Endothelial cell of umbilical vein (primary cell): ENCODE measurements at regions not wholly inside any gene's neighbourhood (a gene's known extent, or its start where the extent isn't known, plus 50 kb on each side); places are given as distances from the start of the nearest gene placed in this dataset.

ENCODE experiments used
- BruUV-seq: library from RNA; stranded (reverse); fragments of 400-500 nt; replicated peaks from 2 replicates; lab custom pipeline; 2021; lab: Mats Ljungman, UMichigan
- CTCF ChIA-PET: fragments of 300-600, 350-600 bp; sonication (Branson Sonifier 250); formaldehyde crosslinking; loops from one replicate; lab custom pipeline; 2021; ENCODE audit warnings: antibody characterized with exemption, inconsistent platforms; lab: Charles Lee
- POLR2A ChIA-PET: fragments of 300-600, 350-600 bp; sonication (Branson Sonifier 250); formaldehyde crosslinking; loops from one replicate; lab custom pipeline; 2021; ENCODE audit warnings: antibody characterized with exemption, inconsistent platforms; lab: Charles Lee
- DNase-seq: peaks from one replicate; pipeline ENCODE4 v3.0.0-alpha.2; 2011; ENCODE audit warnings: low read depth, low spot score
- FAIRE-seq: peaks from 2 replicates; lab custom pipeline; 2011; peaks lifted over from hg19 to GRCh38; lab: Jason Lieb, UNC
- H2AFZ ChIP-seq: 2 replicates; pipeline ENCODE4 v1.6.0; 2012; ENCODE audit warnings: low read depth, low read length, control low read depth, inconsistent platforms
- H3K27ac ChIP-seq: 2 replicates; pipeline ENCODE4 v1.5.1; 2011; ENCODE audit warnings: low read depth, mild to moderate bottlenecking, control low read depth, low read length, moderate library complexity; ENCODE audit not compliant: insufficient read depth
- H3K27me3 ChIP-seq, 2 experiments: 2 replicates each; pipeline versions ENCODE4 v1.6.0 to v1.6.1; 2011; ENCODE audit warnings: low read length in 2 of 2, mixed read lengths in 1 of 2; ENCODE audit not compliant: control insufficient read depth in 2 of 2, insufficient read depth in 2 of 2
- H3K36me3 ChIP-seq, 2 experiments: 2 replicates in 1 of 2; 3 replicates in 1 of 2; pipeline ENCODE4 v1.5.1; 2011; ENCODE audit warnings: low read length in 2 of 2, mild to moderate bottlenecking in 1 of 2, moderate library complexity in 1 of 2; ENCODE audit not compliant: control insufficient read depth in 2 of 2, insufficient read depth in 2 of 2; ENCODE audit errors: extremely low read depth in 1 of 2
- H3K4me1 ChIP-seq: 3 replicates; pipeline ENCODE4 v1.5.1; 2011; ENCODE audit warnings: mild to moderate bottlenecking, low read length; ENCODE audit not compliant: control insufficient read depth, insufficient read depth; ENCODE audit errors: extremely low read depth
- H3K4me2 ChIP-seq: 2 replicates; pipeline ENCODE4 v1.6.1; 2011; ENCODE audit warnings: low read length, control low read depth, mixed read lengths; ENCODE audit not compliant: insufficient read depth
- H3K4me3 ChIP-seq, 3 experiments: fragments of 200-600 bp in 1 of 3; sonication (generic), shearing (Covaris generic) in 1 of 3; replicated peaks in 1 of 3; 2 replicates each; pipeline ENCODE4 v1.5.1; 2011 to 2016; ENCODE audit warnings: control low read depth in 3 of 3, low read length in 3 of 3, mild to moderate bottlenecking in 2 of 3, inconsistent platforms in 1 of 3, low read depth in 1 of 3, moderate library complexity in 1 of 3; ENCODE audit not compliant: insufficient read depth in 1 of 3
- H3K79me2 ChIP-seq: 2 replicates; pipeline ENCODE4 v1.6.0; 2012; ENCODE audit warnings: low read length, inconsistent platforms; ENCODE audit not compliant: control insufficient read depth, insufficient read depth
- H3K9ac ChIP-seq: replicated peaks from 2 replicates; pipeline ENCODE3; 2011; ENCODE audit warnings: low read length, control low read depth; ENCODE audit not compliant: insufficient read depth; ENCODE audit errors: extremely low read depth
- H3K9me1 ChIP-seq: replicated peaks from 3 replicates; pipeline ENCODE4 v1.6.0; 2011; ENCODE audit warnings: mild to moderate bottlenecking, low read length; ENCODE audit not compliant: control insufficient read depth, insufficient read depth; ENCODE audit errors: extremely low read depth
- H3K9me3 ChIP-seq: replicated peaks from 2 replicates; pipeline ENCODE4 v1.5.1; 2012; ENCODE audit warnings: low read length, inconsistent platforms; ENCODE audit not compliant: control insufficient read depth, insufficient read depth
- H4K20me1 ChIP-seq: replicated peaks from 2 replicates; pipeline ENCODE3; 2011; ENCODE audit warnings: mild to moderate bottlenecking, low read length; ENCODE audit not compliant: control insufficient read depth, insufficient read depth; ENCODE audit errors: extremely low read depth
- FOS ChIP-seq: IDR thresholded peaks from 2 replicates; pipeline ENCODE4 v1.6.1; 2011; ENCODE audit warnings: mild to moderate bottlenecking, low read length, moderate library complexity, borderline replicate concordance; ENCODE audit not compliant: insufficient read depth
- GATA2 ChIP-seq: IDR thresholded peaks from 2 replicates; pipeline ENCODE4 v1.7.0; 2011; ENCODE audit warnings: low read depth, mild to moderate bottlenecking, moderate library complexity, mixed read lengths, low read length; ENCODE audit not compliant: insufficient read length, insufficient read depth
- JUN ChIP-seq: IDR thresholded peaks from 2 replicates; pipeline ENCODE4 v1.6.1; 2011; ENCODE audit warnings: borderline replicate concordance, low read depth; ENCODE audit not compliant: insufficient read length, insufficient read depth
- POLR2A ChIP-seq: IDR thresholded peaks from 2 replicates; pipeline ENCODE4 v1.6.1; 2012; ENCODE audit warnings: low read depth, mild to moderate bottlenecking, control low read depth, low read length
- dilution Hi-C: fragments of 300-500 bp; cut with MboI; formaldehyde crosslinking; loops from one replicate; pipeline ENCODE4 v1.15.0; 2019; ENCODE audit warnings: low sequenced_read_pairs; ENCODE audit not compliant: extremely low pct_ligation_motif_present
- intact Hi-C: fragments of 100-400 bp; cut with micrococcal nuclease; formaldehyde crosslinking; loops from one replicate; pipeline ENCODE4 v1.10.0; 2022
- TF ChIP-seq, protein P1 (sequence below), 2 donors: IDR thresholded peaks; 1 replicate in 1 of 2; 2 replicates in 1 of 2; pipeline ENCODE4 v1.5.1; 2011; ENCODE audit warnings: low read length in 2 of 2, mild to moderate bottlenecking in 2 of 2, moderate library complexity in 2 of 2, control low read depth in 1 of 2, inconsistent platforms in 1 of 2, low read depth in 1 of 2; ENCODE audit not compliant: insufficient read depth in 1 of 2; ENCODE audit errors: extremely low read depth in 1 of 2
- TF ChIP-seq, protein P2 (sequence below): IDR thresholded peaks from 2 replicates; pipeline ENCODE4 v1.6.1; 2011; ENCODE audit not compliant: insufficient read depth, insufficient read length

DNA sequence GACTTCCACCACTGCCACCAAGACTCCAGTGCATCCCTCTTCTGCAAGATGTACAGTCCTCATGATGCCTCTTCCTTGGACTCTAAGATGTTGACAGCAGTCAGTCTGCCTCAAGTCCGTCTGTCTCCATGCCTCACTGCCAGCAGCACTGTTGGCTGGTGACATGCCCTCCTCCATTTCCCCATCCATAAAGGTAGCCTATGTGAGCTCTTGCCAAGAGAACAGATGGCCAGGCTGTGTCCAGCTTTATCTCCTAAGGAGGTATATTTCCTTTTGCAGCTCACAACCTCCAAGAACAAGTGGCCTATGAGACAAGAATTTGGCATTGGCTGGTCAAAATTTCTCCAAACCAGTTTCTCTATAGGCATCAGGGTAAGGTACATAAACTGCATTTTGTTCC, 149.3 kb upstream of the HNRNPA3 start:
- no peak overlapping the region for H3K27ac ChIP-seq
- ChIA-PET POLR2A (no interaction called here), CTCF (no interaction called here)
- H3K36me3 ChIP-seq: no peaks in the 10 kb centered on the region
- BruUV-seq: no TSS peak
- no peak overlapping the region for H3K9ac ChIP-seq
- intact Hi-C loops: no loop called here
- no peaks in the 10 kb centered on the region for H3K9me3 ChIP-seq
- H3K4me1 ChIP-seq: no peaks in the 10 kb centered on the region
- dilution Hi-C loops: no loop called here
- H3K79me2 ChIP-seq: no peaks in the 10 kb centered on the region
- no peaks in the 10 kb centered on the region for H3K9me1 ChIP-seq
- H3K27me3 ChIP-seq: no peaks in the 10 kb centered on the region
- H3K4me3 ChIP-seq: no peak overlapping the region
- H3K4me2 ChIP-seq: no peak overlapping the region
- H4K20me1 ChIP-seq: no peaks in the 10 kb centered on the region
- DNase-seq (no peak), FAIRE-seq (no peak)
- TF ChIP-seq JUN (no peak), GATA2 (no peak), POLR2A (no peak)
- TF ChIP-seq, protein P1, sequence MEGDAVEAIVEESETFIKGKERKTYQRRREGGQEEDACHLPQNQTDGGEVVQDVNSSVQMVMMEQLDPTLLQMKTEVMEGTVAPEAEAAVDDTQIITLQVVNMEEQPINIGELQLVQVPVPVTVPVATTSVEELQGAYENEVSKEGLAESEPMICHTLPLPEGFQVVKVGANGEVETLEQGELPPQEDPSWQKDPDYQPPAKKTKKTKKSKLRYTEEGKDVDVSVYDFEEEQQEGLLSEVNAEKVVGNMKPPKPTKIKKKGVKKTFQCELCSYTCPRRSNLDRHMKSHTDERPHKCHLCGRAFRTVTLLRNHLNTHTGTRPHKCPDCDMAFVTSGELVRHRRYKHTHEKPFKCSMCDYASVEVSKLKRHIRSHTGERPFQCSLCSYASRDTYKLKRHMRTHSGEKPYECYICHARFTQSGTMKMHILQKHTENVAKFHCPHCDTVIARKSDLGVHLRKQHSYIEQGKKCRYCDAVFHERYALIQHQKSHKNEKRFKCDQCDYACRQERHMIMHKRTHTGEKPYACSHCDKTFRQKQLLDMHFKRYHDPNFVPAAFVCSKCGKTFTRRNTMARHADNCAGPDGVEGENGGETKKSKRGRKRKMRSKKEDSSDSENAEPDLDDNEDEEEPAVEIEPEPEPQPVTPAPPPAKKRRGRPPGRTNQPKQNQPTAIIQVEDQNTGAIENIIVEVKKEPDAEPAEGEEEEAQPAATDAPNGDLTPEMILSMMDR (IDR thresholded peaks at IDR 0.05; ENCODE audit: extremely low read depth in 1 of 2, insufficient read depth in 1 of 2, low read depth in 1 of 2, low read length in 2 of 2): no peak
- TF ChIP-seq, protein P2, sequence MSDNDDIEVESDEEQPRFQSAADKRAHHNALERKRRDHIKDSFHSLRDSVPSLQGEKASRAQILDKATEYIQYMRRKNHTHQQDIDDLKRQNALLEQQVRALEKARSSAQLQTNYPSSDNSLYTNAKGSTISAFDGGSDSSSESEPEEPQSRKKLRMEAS: no peak
- H2AFZ ChIP-seq: no peak overlapping the region

DNA sequence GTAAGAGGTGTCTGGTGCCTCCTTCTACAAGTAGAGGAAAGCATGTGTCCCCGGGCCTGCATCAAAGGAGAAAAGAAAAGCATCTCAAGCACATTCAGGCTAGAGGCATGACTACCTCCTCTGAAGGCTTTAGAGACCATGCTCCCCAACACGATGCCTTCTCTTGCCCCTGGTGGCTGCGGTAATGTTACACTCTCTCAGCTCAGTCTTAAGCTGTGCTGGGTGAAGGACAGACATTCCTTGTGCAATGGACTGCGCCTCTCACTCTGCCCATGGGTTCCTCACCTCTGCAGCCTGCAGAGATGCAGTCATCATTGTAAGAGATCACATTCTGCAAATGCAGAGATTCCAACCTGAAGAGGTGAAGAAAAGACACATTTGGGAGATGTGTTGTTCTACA, 148.2 kb upstream of the HNRNPA3 start:
- FAIRE-seq (no peak), DNase-seq (no peak)
- no peak overlapping the region for H2AFZ ChIP-seq
- no peaks in the 10 kb centered on the region for H3K79me2 ChIP-seq
- dilution Hi-C loops (no loop called here), intact Hi-C loops (no loop called here)
- H3K27ac ChIP-seq: no peak overlapping the region
- ChIA-PET POLR2A (no interaction called here), CTCF (no interaction called here)
- no peaks in the 10 kb centered on the region for H3K4me1 ChIP-seq
- no peaks in the 10 kb centered on the region for H3K36me3 ChIP-seq
- H3K4me3 ChIP-seq: no peak overlapping the region
- H3K4me2 ChIP-seq: no peak overlapping the region
- no peaks in the 10 kb centered on the region for H3K9me3 ChIP-seq
- BruUV-seq: no TSS peak
- no peak for TF ChIP-seq FOS
- no peaks in the 10 kb centered on the region for H3K27me3 ChIP-seq
- no peaks in the 10 kb centered on the region for H4K20me1 ChIP-seq
- H3K9ac ChIP-seq: no peak overlapping the region
- H3K9me1 ChIP-seq: no peaks in the 10 kb centered on the region
